ENCODE measurements at regions not wholly inside any gene's neighbourhood (a gene's known extent, or its start where the extent isn't known, plus 50 kb on each side); places are given as distances from the start of the nearest gene placed in this dataset.

- TF ChIP-seq ARNT (IDR thresholded peaks at IDR 0.05) (no peak), LEF1 (IDR thresholded peaks at IDR 0.05; ENCODE audit: borderline replicate concordance) (no peak), ELF4 (IDR thresholded peaks at IDR 0.05) (no peak), FOXM1 (IDR thresholded peaks at IDR 0.05; ENCODE audit: borderline replicate concordance) (no peak), TARDBP (IDR thresholded peaks at IDR 0.05) (no peak), FOXA1 (IDR thresholded peaks at IDR 0.05) (no peak)
Measured at GRCh38 chr13:56917966-56918365, 222.8 kb upstream of the PRR20A start.
